GM12878 (cell line): ENCODE measurements at regions not wholly inside any gene's neighbourhood (a gene's known extent, or its start where the extent isn't known, plus 50 kb on each side); places are given as distances from the start of the nearest gene placed in this dataset.
"Not testable (repeated sequence)": the region's sequence is repeated elsewhere in the genome, so short reads cannot be mapped to it uniquely, and the experiment has no call there.

ENCODE experiments used
- ATAC-seq: fragments of 200-7000 bp; cut with Tn5 transposase; 3 replicates; pipeline ENCODE4 v1.9.1; 2020; ENCODE audit warnings: mild to moderate bottlenecking, moderate library complexity
- BruUV-seq: library from RNA; stranded (reverse); fragments of 400-500 nt; replicated peaks from 2 replicates; lab custom pipeline; 2021; lab: Mats Ljungman, UMichigan
- CTCF ChIA-PET: fragments of 300-600 bp; sonication (Branson Sonifier 250); formaldehyde crosslinking; extraction: SDS; loops from one replicate; lab custom pipeline; 2021; ENCODE audit warnings: inconsistent platforms; lab: Yijun Ruan, JAX
- POLR2A ChIA-PET: fragments of 350-600 bp; formaldehyde crosslinking; extraction: SDS; loops from one replicate; lab custom pipeline; 2021; ENCODE audit warnings: inconsistent platforms; lab: Charles Lee
- RAD21 ChIA-PET: fragments of 300-600 bp; sonication (Branson Sonifier 250); formaldehyde crosslinking; loops from one replicate; lab custom pipeline; 2023; ENCODE audit warnings: antibody characterized with exemption; ENCODE audit not compliant: unreplicated experiment; lab: Charles Lee
- SMC1A ChIA-PET: fragments of 300-600 bp; sonication (Branson Sonifier 250); formaldehyde crosslinking; loops from one replicate; lab custom pipeline; 2023; ENCODE audit not compliant: unreplicated experiment, uncharacterized antibody; lab: Charles Lee
- DNase-seq: peaks from one replicate; pipeline ENCODE4 v3.0.0-alpha.2; 2011; ENCODE audit warnings: low read depth, low spot score
- FAIRE-seq: peaks from 3 replicates; lab custom pipeline; 2011; peaks lifted over from hg19 to GRCh38; lab: Jason Lieb, UNC
- H2AFZ ChIP-seq: 2 replicates; pipeline ENCODE4 v1.6.0; 2011; ENCODE audit warnings: low read depth, low read length, control low read depth; ENCODE audit not compliant: control insufficient read depth
- H3K27ac ChIP-seq: 2 replicates; pipeline ENCODE4 v1.5.1; 2011; ENCODE audit warnings: control low read depth; ENCODE audit not compliant: control insufficient read depth, insufficient read depth
- H3K27me3 ChIP-seq, 2 experiments: replicated peaks in 1 of 2; 2 replicates each; pipeline versions ENCODE4 v1.6.0 to v1.6.1; 2011; ENCODE audit warnings: low read length in 1 of 2; ENCODE audit not compliant: control insufficient read depth in 2 of 2, insufficient read depth in 2 of 2
- H3K36me3 ChIP-seq, 2 experiments: 2 replicates each; pipeline ENCODE4 v1.5.1; 2011; ENCODE audit warnings: low read length in 1 of 2; ENCODE audit not compliant: control insufficient read depth in 2 of 2, insufficient read depth in 2 of 2
- H3K4me1 ChIP-seq: 2 replicates; pipeline ENCODE4 v1.6.1; 2011; ENCODE audit warnings: mild to moderate bottlenecking, low read length, moderate library complexity, mixed read lengths; ENCODE audit not compliant: control insufficient read depth, insufficient read depth
- H3K4me2 ChIP-seq: 2 replicates; pipeline ENCODE4 v1.6.0; 2011; ENCODE audit warnings: control low read depth; ENCODE audit not compliant: control insufficient read depth, insufficient read depth
- H3K4me3 ChIP-seq: fragments of 200-600 bp; sonication (generic); 2 replicates; pipeline ENCODE4 v1.5.1; 2016
- H3K79me2 ChIP-seq: 2 replicates; pipeline ENCODE4 v1.6.0; 2011; ENCODE audit warnings: low read length; ENCODE audit not compliant: control insufficient read depth, insufficient read depth
- H3K9ac ChIP-seq: 2 replicates; pipeline ENCODE4 v1.8.0; 2011; ENCODE audit warnings: low read length, control low read depth, mixed read lengths; ENCODE audit not compliant: control insufficient read depth, insufficient read depth
- H3K9me3 ChIP-seq: replicated peaks from 3 replicates; pipeline ENCODE4 v1.5.1; 2011; ENCODE audit warnings: mild to moderate bottlenecking, low read length; ENCODE audit not compliant: control insufficient read depth, insufficient read depth
- H4K20me1 ChIP-seq: 2 replicates; pipeline ENCODE4 v1.6.0; 2011; ENCODE audit not compliant: control insufficient read depth, insufficient read depth
- CTCF ChIP-seq, 3 experiments: IDR thresholded peaks in 2 of 3; conservative IDR thresholded peaks in 1 of 3; 2 replicates each; pipeline ENCODE4 v1.5.1; 2011; ENCODE audit warnings: low read depth in 3 of 3, low read length in 3 of 3, mild to moderate bottlenecking in 3 of 3, control low read depth in 2 of 3, moderate library complexity in 2 of 3, inconsistent platforms in 1 of 3, mixed read lengths in 1 of 3; ENCODE audit not compliant: control insufficient read depth in 2 of 3, insufficient read depth in 1 of 3; ENCODE audit errors: extremely low read depth in 1 of 3
- E2F8 ChIP-seq: fragments of 450-650 bp; IDR thresholded peaks from 2 replicates; pipeline ENCODE4 v1.6.1; 2018; ENCODE audit warnings: mild to moderate bottlenecking, low read depth, moderate library complexity; ENCODE audit not compliant: partially characterized antibody
- FOXK2 ChIP-seq: fragments of 450-650 bp; IDR thresholded peaks from 2 replicates; pipeline ENCODE4 v1.6.1; 2017; ENCODE audit warnings: mild to moderate bottlenecking, moderate library complexity
- IKZF1 ChIP-seq: fragments of 450-650 bp; conservative IDR thresholded peaks from 2 replicates; pipeline ENCODE4 v1.6.1; 2017; ENCODE audit warnings: antibody characterized with exemption, mild to moderate bottlenecking
- SIX5 ChIP-seq: IDR thresholded peaks from 2 replicates; pipeline ENCODE4 v1.6.1; 2011; ENCODE audit warnings: mild to moderate bottlenecking, low read depth, low read length, moderate library complexity; ENCODE audit not compliant: severe bottlenecking
- WGBS: methylation state at CpG from one replicate; pipeline ENCODE4 v1.1.6; 2016; ENCODE audit warnings: low lambda C conversion rate; ENCODE audit not compliant: insufficient replicate concordance, insufficient coverage; ENCODE audit errors: missing lambda C conversion rate; 5-methylcytosine and 5-hydroxymethylcytosine counted together
- in situ Hi-C: fragments of 300-500 bp; cut with MboI; formaldehyde crosslinking; loops from 9 replicates; pipeline ENCODE4 v1.14.3; 2018; ENCODE audit warnings: mixed read lengths
- intact Hi-C: fragments of 100-400 bp; cut with micrococcal nuclease; formaldehyde crosslinking; loops from one replicate; pipeline ENCODE4 v1.14.2; 2022; ENCODE audit not compliant: unreplicated experiment

GRCh38 chrX:111616786-111617185 lies 64.2 kb upstream of the ALG13 start (continued):
- TF ChIP-seq CTCF (IDR thresholded peaks at IDR 0.05 in 2 of 3, conservative IDR thresholded peaks at IDR 0.05 in 1 of 3; ENCODE audit: control insufficient read depth in 2 of 3, extremely low read depth in 1 of 3, insufficient read depth in 1 of 3, low read depth in 3 of 3, low read length in 3 of 3), result no peak
- TF ChIP-seq SIX5, result no peak
- TF ChIP-seq E2F8, result no peak
- no peak for TF ChIP-seq FOXK2
- TF ChIP-seq IKZF1, result no peak

- H3K27me3 ChIP-seq, H4K20me1 ChIP-seq, BruUV-seq, H3K36me3 ChIP-seq, FAIRE-seq, H3K9me3 ChIP-seq, H2AFZ ChIP-seq, H3K4me1 ChIP-seq, H3K27ac ChIP-seq, DNase-seq, H3K4me2 ChIP-seq, CTCF ChIA-PET, H3K4me3 ChIP-seq, intact Hi-C loops, POLR2A ChIA-PET, SMC1A ChIA-PET, in situ Hi-C loops, RAD21 ChIA-PET, H3K9ac ChIP-seq, H3K79me2 ChIP-seq, ATAC-seq: not testable (repeated sequence)
- 28% methylated on average over 10 of the region's 11 CpGs for WGBS
Measured at GRCh38 chrX:111620084-111620483, 60.9 kb upstream of the ALG13 start.
